ENCODE measurements at regions not wholly inside any gene's neighbourhood (a gene's known extent, or its start where the extent isn't known, plus 50 kb on each side); places are given as distances from the start of the nearest gene placed in this dataset.

DNA sequence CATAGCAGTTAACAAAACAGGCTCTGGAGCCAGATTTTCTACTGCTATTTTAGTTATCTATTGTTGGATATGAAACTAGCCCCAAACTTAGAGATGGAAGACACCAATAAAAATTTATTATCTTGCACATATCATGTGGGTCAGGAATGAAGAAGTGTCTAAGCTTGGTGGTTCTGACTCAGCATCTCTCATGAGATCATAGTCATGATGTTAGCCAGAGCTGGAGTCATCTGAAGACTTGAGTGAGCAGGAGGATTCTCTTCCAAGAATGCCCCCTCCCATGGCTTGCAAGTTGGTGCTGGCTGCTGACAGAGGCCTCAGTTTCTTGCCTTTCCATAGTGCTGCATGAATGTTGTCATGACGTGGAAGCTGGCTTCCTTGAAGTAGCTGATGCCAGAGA, 68.2 kb upstream of the TAPT1 start:
- no peak overlapping the region for H3K4me3 ChIP-seq
- TF ChIP-seq, protein P1, sequence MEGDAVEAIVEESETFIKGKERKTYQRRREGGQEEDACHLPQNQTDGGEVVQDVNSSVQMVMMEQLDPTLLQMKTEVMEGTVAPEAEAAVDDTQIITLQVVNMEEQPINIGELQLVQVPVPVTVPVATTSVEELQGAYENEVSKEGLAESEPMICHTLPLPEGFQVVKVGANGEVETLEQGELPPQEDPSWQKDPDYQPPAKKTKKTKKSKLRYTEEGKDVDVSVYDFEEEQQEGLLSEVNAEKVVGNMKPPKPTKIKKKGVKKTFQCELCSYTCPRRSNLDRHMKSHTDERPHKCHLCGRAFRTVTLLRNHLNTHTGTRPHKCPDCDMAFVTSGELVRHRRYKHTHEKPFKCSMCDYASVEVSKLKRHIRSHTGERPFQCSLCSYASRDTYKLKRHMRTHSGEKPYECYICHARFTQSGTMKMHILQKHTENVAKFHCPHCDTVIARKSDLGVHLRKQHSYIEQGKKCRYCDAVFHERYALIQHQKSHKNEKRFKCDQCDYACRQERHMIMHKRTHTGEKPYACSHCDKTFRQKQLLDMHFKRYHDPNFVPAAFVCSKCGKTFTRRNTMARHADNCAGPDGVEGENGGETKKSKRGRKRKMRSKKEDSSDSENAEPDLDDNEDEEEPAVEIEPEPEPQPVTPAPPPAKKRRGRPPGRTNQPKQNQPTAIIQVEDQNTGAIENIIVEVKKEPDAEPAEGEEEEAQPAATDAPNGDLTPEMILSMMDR (IDR thresholded peaks at IDR 0.05), result no peak
- H3K27ac ChIP-seq, result no peak overlapping the region
- ATAC-seq (no peak), DNase-seq (no peak)
- H3K9me3 ChIP-seq, result peaks cover 0 to 8% (median 0%) of the 10 kb centered on the region in 11 donors
- no peaks in the 10 kb centered on the region for H3K36me3 ChIP-seq
- peaks cover 0 to 3% (median under 1%) of the 10 kb centered on the region in 7 donors for H3K27me3 ChIP-seq
- intact Hi-C loops (cut with DNase I), result loop anchor here (5.0 to 10.0 kb wide), 10 partner anchors 148 to 1180 kb away; no protein-coding TSS in a partner anchor
- 92% methylated on average over 1 of the region's 1 CpG for WGBS, 2 donors
- peaks cover 0 to 15% (median 0%) of the 10 kb centered on the region in 9 donors for H3K4me1 ChIP-seq

DNA sequence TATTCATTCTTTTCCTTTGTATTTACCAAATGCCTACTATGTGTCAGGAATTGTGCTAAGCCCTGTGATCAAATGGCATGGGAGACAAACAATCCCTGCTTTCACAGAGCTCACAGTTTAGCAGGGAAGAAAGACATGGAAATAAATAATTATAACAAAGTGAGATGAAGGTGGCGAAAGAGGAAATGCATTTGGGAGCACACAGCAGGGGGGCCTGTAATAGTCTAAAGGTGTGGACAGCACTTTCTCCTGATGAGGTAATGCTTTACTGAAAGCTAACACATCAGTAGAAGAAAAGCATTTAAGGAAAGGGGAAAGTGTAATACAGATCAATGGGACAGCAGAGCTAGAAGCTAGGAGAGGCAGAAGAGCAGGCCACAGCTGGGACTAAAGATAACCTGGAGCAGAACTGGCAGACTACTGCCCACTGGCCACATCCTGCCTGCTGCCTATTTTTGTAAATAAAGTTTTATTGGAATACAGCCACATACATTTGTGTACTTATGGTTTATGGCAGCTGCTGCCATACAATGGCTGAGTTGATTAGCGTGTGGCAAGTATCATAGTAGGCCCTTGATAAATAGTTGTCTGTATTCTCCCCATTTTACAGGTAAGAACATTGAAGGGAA, 67.1 kb upstream of the TAPT1 start:
- Histone ChIP-seq H3K9me3 (peaks cover 0 to 8% (median 0%) of the 10 kb centered on the region in 11 donors), H3K4me1 (peaks cover 0 to 15% (median 0%) of the 10 kb centered on the region in 9 donors), H3K4me3 (no peak overlapping the region), H3K27ac (no peak overlapping the region), H3K36me3 (no peaks in the 10 kb centered on the region), H3K27me3 (peaks cover 0 to 15% (median 3%) of the 10 kb centered on the region in 7 donors)
- intact Hi-C loops (cut with DNase I), result loop anchor here (5.0 to 10.0 kb wide), 10 partner anchors 149 to 1181 kb away; no protein-coding TSS in a partner anchor
- 94 to 95% methylated on average over 2 of the region's 2 CpGs for WGBS, 2 donors
- ATAC-seq, result no peak
- TF ChIP-seq, protein P1 (IDR thresholded peaks at IDR 0.05), result no peak
- DNase-seq, result no peak

DNA sequence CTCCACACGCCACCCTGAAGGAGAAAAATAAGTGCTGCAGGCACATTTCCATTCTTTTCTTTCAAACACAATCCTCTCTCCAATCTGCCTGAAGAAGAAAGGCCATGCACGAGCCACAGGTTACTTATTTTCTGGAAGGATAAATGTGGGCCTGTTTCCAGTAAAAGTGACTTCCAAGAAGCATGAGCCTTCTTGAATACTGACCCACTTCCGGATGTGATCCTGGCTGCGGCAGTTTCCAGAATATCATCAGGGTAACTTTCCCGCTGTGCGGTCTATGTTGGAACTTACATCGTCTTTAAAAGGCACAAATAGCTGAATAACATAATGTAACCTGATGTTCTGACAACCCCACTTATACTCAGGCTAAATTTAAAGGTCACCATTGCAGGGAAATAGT, 66.3 kb upstream of the TAPT1 start:
- H3K27ac ChIP-seq, result no peak overlapping the region
- H3K9me3 ChIP-seq, result peaks cover 0 to 7% (median 0%) of the 10 kb centered on the region in 11 donors
- WGBS, 2 donors, result 71 to 80% methylated on average over 7 of the region's 7 CpGs
- H3K4me1 ChIP-seq, result peaks cover 0 to 15% (median 0%) of the 10 kb centered on the region in 9 donors
- TF ChIP-seq, protein P1 (IDR thresholded peaks at IDR 0.05), result no peak
- DNase-seq, result no peak
- H3K27me3 ChIP-seq, result peaks cover 0 to 21% (median 7%) of the 10 kb centered on the region in 7 donors
- ATAC-seq, result no peak
- H3K36me3 ChIP-seq, result no peaks in the 10 kb centered on the region
- H3K4me3 ChIP-seq, result no peak overlapping the region
- intact Hi-C loops (cut with DNase I), result loop anchor here (5.0 to 10.0 kb wide), 10 partner anchors 150 to 1182 kb away; no protein-coding TSS in a partner anchor

DNA sequence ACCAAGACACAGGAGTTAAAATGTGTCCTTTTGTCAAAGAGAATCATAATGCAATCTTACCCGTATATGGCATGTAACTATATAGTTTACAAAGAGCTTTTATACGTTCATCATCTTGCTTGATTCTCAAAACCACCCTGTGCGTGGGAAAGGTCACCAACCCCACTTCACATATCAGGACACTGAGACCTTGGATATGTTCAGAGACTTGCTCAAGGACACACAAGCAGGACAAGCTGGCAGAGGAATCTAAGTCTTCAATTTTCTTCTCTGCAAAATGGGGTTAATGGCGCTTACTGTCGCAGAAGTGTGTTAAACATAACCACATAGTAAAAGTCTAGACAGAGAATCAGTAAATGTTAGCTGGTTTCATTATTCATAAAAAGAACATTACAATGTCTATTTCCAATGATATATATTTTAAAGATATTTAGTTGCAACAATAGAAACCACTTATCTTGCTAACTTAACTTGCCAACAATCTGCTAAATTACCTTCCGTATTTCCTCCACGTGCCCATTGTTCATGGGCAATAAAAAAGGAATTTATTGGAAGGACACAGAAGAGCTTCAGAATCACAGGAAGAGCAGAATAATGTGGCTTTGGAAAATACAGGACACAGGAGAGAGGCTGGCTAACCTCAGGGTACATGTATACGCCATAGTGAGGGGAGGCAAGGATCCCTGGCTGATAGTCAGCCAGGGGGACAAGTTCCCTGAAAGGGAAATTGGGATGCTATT, 64.6 kb upstream of the TAPT1 start:
- intact Hi-C loops (cut with DNase I), result loop anchor here (1.0 to 10.0 kb wide), 15 partner anchors 151 to 1186 kb away; no protein-coding TSS in a partner anchor
- ATAC-seq, result no peak
- 66 to 70% methylated on average over 8 of the region's 8 CpGs for WGBS, 2 donors

More for the DNA sequence above, 64.6 kb upstream of the TAPT1 start:
- DNase-seq, result no peak
- H3K27ac ChIP-seq, result no peak overlapping the region
- H3K27me3 ChIP-seq, result peaks cover 0 to 27% (median 10%) of the 10 kb centered on the region in 7 donors
- no peak overlapping the region for H3K4me3 ChIP-seq
- H3K4me1 ChIP-seq, result peaks cover 0 to 15% (median 0%) of the 10 kb centered on the region in 9 donors
- H3K36me3 ChIP-seq, result no peaks in the 10 kb centered on the region
- no peaks in the 10 kb centered on the region for H3K9me3 ChIP-seq
- TF ChIP-seq, protein P1 (IDR thresholded peaks at IDR 0.05), result no peak
